ENCODE measurements at regions not wholly inside any gene's neighbourhood (a gene's known extent, or its start where the extent isn't known, plus 50 kb on each side); places are given as distances from the start of the nearest gene placed in this dataset.

DNA sequence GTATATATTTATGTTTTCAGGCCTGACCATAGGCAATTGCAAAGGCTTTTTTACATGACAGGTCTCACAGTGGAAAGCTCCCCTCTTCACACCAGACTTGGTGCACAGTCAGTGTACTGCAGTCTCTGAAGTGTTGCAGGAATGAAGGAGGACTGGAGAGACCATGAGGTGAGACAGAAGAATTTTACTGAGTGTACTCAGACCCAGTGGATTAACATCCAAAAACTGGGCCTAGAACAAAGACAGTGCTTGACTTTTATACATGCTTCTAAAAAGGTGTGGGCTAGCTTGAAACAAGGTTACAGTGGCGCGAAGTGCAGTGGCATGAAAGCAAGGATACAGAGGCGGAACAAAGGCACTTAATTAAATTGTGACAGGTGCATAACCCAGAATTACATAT, 822.9 kb downstream of the RAPGEF2 start:
- no peak overlapping the region for H3K27ac Mint-ChIP-seq
- ATAC-seq (no peak), DNase-seq (ENCODE audit: low spot score) (no peak)
- H3K36me3 Mint-ChIP-seq = peaks cover 51% of the 10 kb centered on the region
- TF ChIP-seq ATF1 (CRISPR knock-in tag; IDR thresholded peaks at IDR 0.05) (no peak), SP1 (CRISPR knock-in tag; conservative IDR thresholded peaks at IDR 0.05) (no peak), TCF7 (CRISPR knock-in tag; IDR thresholded peaks at IDR 0.05; ENCODE audit: low read depth) (no peak), ZNF425 (CRISPR knock-in tag; conservative IDR thresholded peaks at IDR 0.05) (no peak), JUN (CRISPR knock-in tag; IDR thresholded peaks at IDR 0.05) (no peak), TP53 (CRISPR knock-in tag; IDR thresholded peaks at IDR 0.05) (no peak), FOXP1 (CRISPR knock-in tag; IDR thresholded peaks at IDR 0.05; ENCODE audit: borderline replicate concordance) (no peak)
- no peak overlapping the region for H3K4me3 Mint-ChIP-seq
- peaks cover 57% of the 10 kb centered on the region for H3K9me3 Mint-ChIP-seq
- peaks cover 5% of the 10 kb centered on the region for H3K27me3 Mint-ChIP-seq (ENCODE audit: low read depth)
- ChIA-PET POLR2A (no interaction called here), CTCF (no interaction called here)
- H3K4me1 Mint-ChIP-seq = no peaks in the 10 kb centered on the region

DNA sequence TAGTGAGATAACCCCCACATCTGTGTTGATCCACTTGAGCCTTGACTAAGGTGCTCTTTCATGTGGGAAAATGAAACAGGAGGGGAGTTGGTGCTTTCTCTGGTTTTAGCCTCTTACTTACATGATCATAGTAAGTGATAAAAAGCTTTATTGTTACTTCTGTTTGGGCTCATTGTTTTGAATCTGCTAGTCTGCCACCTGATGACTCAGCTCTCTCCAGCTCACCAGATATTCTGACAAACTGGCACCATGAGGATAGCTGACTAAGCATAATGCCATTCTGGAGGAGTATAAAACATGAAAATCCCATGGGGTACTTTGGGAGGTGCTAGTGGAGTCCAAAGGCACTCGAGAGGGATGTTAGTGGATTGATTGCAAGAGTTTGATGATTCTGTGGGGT, 824.0 kb downstream of the RAPGEF2 start:
- TF ChIP-seq ZNF423 (CRISPR knock-in tag; IDR thresholded peaks at IDR 0.05) (no peak), CTCF (IDR thresholded peaks at IDR 0.05) (no peak), TEAD4 (CRISPR knock-in tag; IDR thresholded peaks at IDR 0.05) (no peak), CREM (CRISPR knock-in tag; IDR thresholded peaks at IDR 0.05) (no peak), NFE2L1 (CRISPR knock-in tag; IDR thresholded peaks at IDR 0.05) (no peak)
- TF ChIP-seq, protein P1, sequence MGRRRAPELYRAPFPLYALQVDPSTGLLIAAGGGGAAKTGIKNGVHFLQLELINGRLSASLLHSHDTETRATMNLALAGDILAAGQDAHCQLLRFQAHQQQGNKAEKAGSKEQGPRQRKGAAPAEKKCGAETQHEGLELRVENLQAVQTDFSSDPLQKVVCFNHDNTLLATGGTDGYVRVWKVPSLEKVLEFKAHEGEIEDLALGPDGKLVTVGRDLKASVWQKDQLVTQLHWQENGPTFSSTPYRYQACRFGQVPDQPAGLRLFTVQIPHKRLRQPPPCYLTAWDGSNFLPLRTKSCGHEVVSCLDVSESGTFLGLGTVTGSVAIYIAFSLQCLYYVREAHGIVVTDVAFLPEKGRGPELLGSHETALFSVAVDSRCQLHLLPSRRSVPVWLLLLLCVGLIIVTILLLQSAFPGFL (CRISPR knock-in tag; IDR thresholded peaks at IDR 0.05; ENCODE audit: borderline replicate concordance) = no peak
- no peak for ATAC-seq
- ChIA-PET CTCF (no interaction called here), POLR2A (no interaction called here)
- H3K36me3 Mint-ChIP-seq = peaks cover 55% of the 10 kb centered on the region
- no peak for DNase-seq (ENCODE audit: low spot score)
- peaks cover 65% of the 10 kb centered on the region for H3K9me3 Mint-ChIP-seq
- no peaks in the 10 kb centered on the region for H3K4me1 Mint-ChIP-seq
- H3K4me3 Mint-ChIP-seq = no peak overlapping the region
- H3K27me3 Mint-ChIP-seq (ENCODE audit: low read depth) = peaks cover 5% of the 10 kb centered on the region
- H3K27ac Mint-ChIP-seq = no peak overlapping the region

DNA sequence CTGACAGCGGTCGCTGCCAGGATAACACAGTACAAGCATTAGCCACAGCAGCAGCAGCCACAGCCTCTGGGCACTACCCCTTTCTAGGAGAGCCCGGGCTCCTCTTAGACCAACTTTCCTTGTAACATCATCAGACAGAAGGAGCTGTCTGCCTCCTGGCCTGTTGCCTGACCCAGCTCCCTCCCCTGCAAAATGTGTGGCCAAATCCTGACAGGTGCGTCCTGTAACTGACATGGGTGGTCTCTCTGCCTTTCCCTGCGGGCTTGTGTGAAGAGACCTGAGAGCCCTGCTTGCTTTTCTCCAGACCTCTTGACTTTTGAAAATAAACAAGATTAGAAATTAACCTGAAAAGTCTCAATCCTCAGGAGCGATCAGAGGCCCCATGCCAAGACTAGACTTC, 824.9 kb downstream of the RAPGEF2 start:
- H3K4me1 Mint-ChIP-seq = no peaks in the 10 kb centered on the region
- H3K36me3 Mint-ChIP-seq = peaks cover 59% of the 10 kb centered on the region
- ChIA-PET CTCF (no interaction called here), POLR2A (no interaction called here)
- ATAC-seq (no peak), DNase-seq (ENCODE audit: low spot score) (no peak)
- no peak overlapping the region for H3K4me3 Mint-ChIP-seq
- H3K27me3 Mint-ChIP-seq (ENCODE audit: low read depth) = peaks cover 5% of the 10 kb centered on the region
- H3K27ac Mint-ChIP-seq = no peak overlapping the region
- H3K9me3 Mint-ChIP-seq = peaks cover 71% of the 10 kb centered on the region
- TF ChIP-seq CBFB (CRISPR knock-in tag; IDR thresholded peaks at IDR 0.05; ENCODE audit: low read depth) (no peak), NR3C1 (CRISPR knock-in tag; conservative IDR thresholded peaks at IDR 0.05; ENCODE audit: low read depth) (no peak), ARID4B (CRISPR knock-in tag; IDR thresholded peaks at IDR 0.05; ENCODE audit: borderline replicate concordance) (no peak), ATF1 (CRISPR knock-in tag; IDR thresholded peaks at IDR 0.05) (no peak), TEAD4 (CRISPR knock-in tag; IDR thresholded peaks at IDR 0.05) (no peak), GABPB1 (CRISPR knock-in tag; IDR thresholded peaks at IDR 0.05) (no peak), ETV6 (CRISPR knock-in tag; IDR thresholded peaks at IDR 0.05) (no peak), NR2C2 (CRISPR knock-in tag; IDR thresholded peaks at IDR 0.05) (no peak), HMGA2 (CRISPR knock-in tag; IDR thresholded peaks at IDR 0.05) (no peak), ZNF219 (CRISPR knock-in tag; IDR thresholded peaks at IDR 0.05; ENCODE audit: borderline replicate concordance) (no peak), MXD4 (CRISPR knock-in tag; IDR thresholded peaks at IDR 0.05; ENCODE audit: borderline replicate concordance) (no peak), E2F4 (CRISPR knock-in tag; IDR thresholded peaks at IDR 0.05; ENCODE audit: borderline replicate concordance, low read depth) (no peak), NFATC4 (CRISPR knock-in tag; IDR thresholded peaks at IDR 0.05) (no peak), NFE2L1 (CRISPR knock-in tag; IDR thresholded peaks at IDR 0.05) (no peak), OVOL2 (CRISPR knock-in tag; IDR thresholded peaks at IDR 0.05; ENCODE audit: borderline replicate concordance) (no peak)

Data from WTC11 (cell line).